H9 (cell line): ENCODE measurements at regions not wholly inside any gene's neighbourhood (a gene's known extent, or its start where the extent isn't known, plus 50 kb on each side); places are given as distances from the start of the nearest gene placed in this dataset.

Experiments used
- DNase-seq: peaks from one replicate; pipeline ENCODE4 v3.0.0-alpha.2; 2017
- H2AFZ ChIP-seq: one replicate; pipeline ENCODE4 v1.6.1; 2013; ENCODE audit warnings: mild to moderate bottlenecking, low read length, control low read depth, moderate library complexity
- H2AK5ac ChIP-seq: 2 replicates; pipeline ENCODE4 v1.6.1; 2013; ENCODE audit warnings: low read length, control low read depth, mixed read lengths; ENCODE audit not compliant: insufficient read length
- H2BK120ac ChIP-seq: one replicate; pipeline ENCODE4 v1.6.1; 2013; ENCODE audit warnings: low read depth, mild to moderate bottlenecking, low read length, control low read depth, inconsistent platforms; ENCODE audit not compliant: poor library complexity, severe bottlenecking
- H2BK12ac ChIP-seq: 2 replicates; pipeline ENCODE4 v1.6.1; 2013; ENCODE audit warnings: low read length, control low read depth, mixed read lengths, low read depth; ENCODE audit not compliant: insufficient read length
- H2BK15ac ChIP-seq: 2 replicates; pipeline ENCODE4 v1.6.1; 2013; ENCODE audit warnings: low read depth, low read length, control low read depth
- H2BK20ac ChIP-seq: one replicate; pipeline ENCODE4 v1.6.1; 2013; ENCODE audit warnings: low read depth, mild to moderate bottlenecking, low read length, control low read depth, inconsistent platforms; ENCODE audit not compliant: poor library complexity, severe bottlenecking
- H2BK5ac ChIP-seq: 2 replicates; pipeline ENCODE4 v1.6.1; 2013; ENCODE audit warnings: low read length, control low read depth, mixed read lengths; ENCODE audit not compliant: insufficient read length
- H3K14ac ChIP-seq: 2 replicates; pipeline ENCODE4 v1.6.1; 2013; ENCODE audit warnings: low read length, control low read depth; ENCODE audit not compliant: insufficient read depth
- H3K18ac ChIP-seq: 2 replicates; pipeline ENCODE4 v1.6.1; 2013; ENCODE audit warnings: low read depth, mild to moderate bottlenecking, mixed read lengths, low read length, control low read depth; ENCODE audit not compliant: insufficient read length
- H3K23ac ChIP-seq: 2 replicates; pipeline ENCODE4 v1.6.1; 2013; ENCODE audit warnings: low read length, control low read depth, mixed read lengths, low read depth; ENCODE audit not compliant: insufficient read length
- H3K23me2 ChIP-seq: 2 replicates; pipeline ENCODE4 v1.6.1; 2013; ENCODE audit warnings: low read depth, mild to moderate bottlenecking, mixed read lengths, low read length, control low read depth; ENCODE audit not compliant: insufficient read length, poor library complexity, severe bottlenecking
- H3K27ac ChIP-seq: 2 replicates; pipeline ENCODE4 v1.5.1; 2013; ENCODE audit warnings: low read length, control low read depth, mixed read lengths, low read depth; ENCODE audit not compliant: insufficient read length
- H3K27me3 ChIP-seq: 2 replicates; pipeline ENCODE4 v1.6.1; 2013; ENCODE audit warnings: low read length, control low read depth, inconsistent platforms; ENCODE audit not compliant: insufficient read depth
- H3K4ac ChIP-seq: 2 replicates; pipeline ENCODE4 v1.6.1; 2013; ENCODE audit warnings: low read depth, mild to moderate bottlenecking, control low read depth, inconsistent platforms, low read length, moderate library complexity
- H3K4me1 ChIP-seq: 2 replicates; pipeline ENCODE4 v1.6.1; 2013; ENCODE audit warnings: low read length, control low read depth, inconsistent platforms; ENCODE audit not compliant: insufficient read depth
- H3K4me2 ChIP-seq: 2 replicates; pipeline ENCODE4 v1.6.1; 2013; ENCODE audit warnings: low read length, control low read depth, mixed read lengths; ENCODE audit not compliant: insufficient read length, insufficient read depth
- H3K56ac ChIP-seq: 2 replicates; pipeline ENCODE4 v1.6.1; 2013; ENCODE audit warnings: low read depth, mild to moderate bottlenecking, mixed read lengths, low read length, control low read depth; ENCODE audit not compliant: insufficient read length
- H3K79me1 ChIP-seq: 2 replicates; pipeline ENCODE4 v1.6.1; 2013; ENCODE audit warnings: low read depth, mild to moderate bottlenecking, moderate library complexity, low read length, control low read depth, inconsistent platforms; ENCODE audit not compliant: insufficient read depth, poor library complexity, severe bottlenecking
- H3K79me2 ChIP-seq: 2 replicates; pipeline ENCODE4 v1.6.1; 2013; ENCODE audit warnings: low read length, control low read depth, inconsistent platforms; ENCODE audit not compliant: insufficient read depth
- H3K9ac ChIP-seq: 2 replicates; pipeline ENCODE4 v1.6.1; 2013; ENCODE audit warnings: low read length, control low read depth, mixed read lengths; ENCODE audit not compliant: insufficient read length; ENCODE audit errors: extremely low read depth
- H3K9me3 ChIP-seq: one replicate; pipeline ENCODE4 v1.6.1; 2013; ENCODE audit warnings: low read depth, low read length, inconsistent platforms; ENCODE audit not compliant: control insufficient read depth
- H3T11ph ChIP-seq: one replicate; pipeline ENCODE4 v1.6.1; 2013; ENCODE audit warnings: mild to moderate bottlenecking, low read length, control low read depth, inconsistent platforms
- H4K20me1 ChIP-seq: one replicate; pipeline ENCODE4 v1.6.1; 2013; ENCODE audit not compliant: control insufficient read depth, insufficient read length, insufficient read depth
- H4K5ac ChIP-seq: 2 replicates; pipeline ENCODE4 v1.6.1; 2013; ENCODE audit warnings: low read depth, mild to moderate bottlenecking, mixed read lengths, low read length, control low read depth; ENCODE audit not compliant: insufficient read length
- H4K8ac ChIP-seq: replicated peaks from 2 replicates; pipeline ENCODE4 v1.6.1; 2013; ENCODE audit warnings: low read length, control low read depth, mixed read lengths, low read depth; ENCODE audit not compliant: insufficient read length
- H4K91ac ChIP-seq: 2 replicates; pipeline ENCODE4 v1.6.1; 2013; ENCODE audit warnings: low read depth, mild to moderate bottlenecking, moderate library complexity, mixed read lengths, low read length, control low read depth; ENCODE audit not compliant: insufficient read length
- H3K27ac Mint-ChIP-seq, 3 experiments: 2 replicates in 2 of 3; 3 replicates in 1 of 3; pipeline ENCODE4 v1.8.0; 2020 to 2021; ENCODE audit warnings: mixed read lengths in 3 of 3, mild to moderate bottlenecking in 1 of 3, moderate library complexity in 1 of 3
- H3K27me3 Mint-ChIP-seq: 2 replicates; pipeline ENCODE4 v1.8.0; 2021; ENCODE audit warnings: low read depth, mild to moderate bottlenecking, moderate library complexity, mixed read lengths
- H3K36me3 Mint-ChIP-seq, 3 experiments: 2 replicates in 2 of 3; 3 replicates in 1 of 3; pipeline ENCODE4 v1.8.0; 2020 to 2021; ENCODE audit warnings: low read depth in 3 of 3, mixed read lengths in 3 of 3; ENCODE audit not compliant: insufficient read depth in 1 of 3
- H3K4me1 Mint-ChIP-seq, 2 experiments: 2 replicates each; pipeline ENCODE4 v1.8.0; 2020; ENCODE audit warnings: mixed read lengths in 2 of 2
- H3K4me3 Mint-ChIP-seq, 2 experiments: 2 replicates in 1 of 2; 3 replicates in 1 of 2; pipeline ENCODE4 v1.8.0; 2020 to 2021; ENCODE audit warnings: mild to moderate bottlenecking in 2 of 2, mixed read lengths in 2 of 2, moderate library complexity in 1 of 2
- H3K9me3 Mint-ChIP-seq, 2 experiments: 2 replicates in 1 of 2; 3 replicates in 1 of 2; pipeline ENCODE4 v1.8.0; 2020; ENCODE audit warnings: mild to moderate bottlenecking in 2 of 2, mixed read lengths in 2 of 2, moderate library complexity in 1 of 2
- WGBS: extraction: QIAGEN DNeasy Blood & Tissue Kit; methylation state at CpG from one replicate; pipeline ENCODE4 v1.1.7; 2013; ENCODE audit warnings: missing lambda C conversion rate, low lambda C conversion rate, mixed read lengths; ENCODE audit not compliant: insufficient read length; ENCODE audit errors: extremely low coverage; 5-methylcytosine and 5-hydroxymethylcytosine counted together
- TF ChIP-seq, protein P1 (sequence below): fragments of 200-600 bp; sonication (generic); conservative IDR thresholded peaks from 3 replicates; pipeline ENCODE4 v1.8.0; 2021; ENCODE audit warnings: antibody characterized with exemption, mild to moderate bottlenecking

DNA sequence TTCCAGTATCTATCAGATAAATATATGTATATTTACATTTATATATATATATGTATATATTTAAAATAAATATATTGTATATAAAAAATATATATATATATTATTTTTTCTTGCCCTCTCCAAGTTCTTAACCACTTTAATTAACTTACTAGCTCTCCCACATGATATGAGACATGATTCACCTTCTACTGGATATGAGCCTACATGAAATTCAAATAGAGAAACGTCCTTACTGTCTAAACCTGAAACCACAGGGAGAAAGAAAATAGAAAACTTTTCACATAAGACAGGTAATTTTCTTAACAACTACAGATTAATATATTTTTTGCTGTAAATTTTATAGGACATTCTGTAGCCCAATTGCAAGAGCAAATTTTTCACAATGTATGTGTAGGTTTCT, 391.6 kb downstream of the ETS1 start:
- H3K27me3 Mint-ChIP-seq, result no peaks in the 10 kb centered on the region
- no peak overlapping the region for H2BK15ac ChIP-seq
- no peak overlapping the region for H3T11ph ChIP-seq
- H3K4ac ChIP-seq, result no peak overlapping the region
- no peak overlapping the region for H3K23ac ChIP-seq
- TF ChIP-seq, protein P1, sequence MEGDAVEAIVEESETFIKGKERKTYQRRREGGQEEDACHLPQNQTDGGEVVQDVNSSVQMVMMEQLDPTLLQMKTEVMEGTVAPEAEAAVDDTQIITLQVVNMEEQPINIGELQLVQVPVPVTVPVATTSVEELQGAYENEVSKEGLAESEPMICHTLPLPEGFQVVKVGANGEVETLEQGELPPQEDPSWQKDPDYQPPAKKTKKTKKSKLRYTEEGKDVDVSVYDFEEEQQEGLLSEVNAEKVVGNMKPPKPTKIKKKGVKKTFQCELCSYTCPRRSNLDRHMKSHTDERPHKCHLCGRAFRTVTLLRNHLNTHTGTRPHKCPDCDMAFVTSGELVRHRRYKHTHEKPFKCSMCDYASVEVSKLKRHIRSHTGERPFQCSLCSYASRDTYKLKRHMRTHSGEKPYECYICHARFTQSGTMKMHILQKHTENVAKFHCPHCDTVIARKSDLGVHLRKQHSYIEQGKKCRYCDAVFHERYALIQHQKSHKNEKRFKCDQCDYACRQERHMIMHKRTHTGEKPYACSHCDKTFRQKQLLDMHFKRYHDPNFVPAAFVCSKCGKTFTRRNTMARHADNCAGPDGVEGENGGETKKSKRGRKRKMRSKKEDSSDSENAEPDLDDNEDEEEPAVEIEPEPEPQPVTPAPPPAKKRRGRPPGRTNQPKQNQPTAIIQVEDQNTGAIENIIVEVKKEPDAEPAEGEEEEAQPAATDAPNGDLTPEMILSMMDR, result no peak
- H4K20me1 ChIP-seq, result no peaks in the 10 kb centered on the region
- H2BK20ac ChIP-seq, result no peak overlapping the region
- H4K8ac ChIP-seq, result no peak overlapping the region
- H2AFZ ChIP-seq, result no peak overlapping the region
- H3K27me3 ChIP-seq, result no peaks in the 10 kb centered on the region
- no peak overlapping the region for H3K18ac ChIP-seq
- no peak overlapping the region for H2BK12ac ChIP-seq
- no peaks in the 10 kb centered on the region for H3K79me2 ChIP-seq
- H3K56ac ChIP-seq, result no peak overlapping the region
- no peak overlapping the region for H2AK5ac ChIP-seq
- H3K9ac ChIP-seq, result no peak overlapping the region
- WGBS, result no CpG with 5 or more reads among the region's 1 CpG
- H3K27ac ChIP-seq, result no peak overlapping the region
- no peaks in the 10 kb centered on the region for H3K23me2 ChIP-seq
- H3K4me2 ChIP-seq, result no peak overlapping the region
- no peak overlapping the region for H3K14ac ChIP-seq
- H3K9me3 ChIP-seq, result no peaks in the 10 kb centered on the region
- no peak overlapping the region for H3K27ac Mint-ChIP-seq
- no peak overlapping the region for H2BK120ac ChIP-seq
- no peak overlapping the region for H4K5ac ChIP-seq
- no peaks in the 10 kb centered on the region for H3K79me1 ChIP-seq
- H2BK5ac ChIP-seq, result no peak overlapping the region
- H3K4me1 Mint-ChIP-seq, result no peaks in the 10 kb centered on the region
- H3K4me1 ChIP-seq, result no peaks in the 10 kb centered on the region
- H3K36me3 Mint-ChIP-seq, result no peaks in the 10 kb centered on the region
- no peak overlapping the region for H3K4me3 Mint-ChIP-seq
- no peak for DNase-seq
- H4K91ac ChIP-seq, result no peak overlapping the region
- H3K9me3 Mint-ChIP-seq, result no peaks in the 10 kb centered on the region
